IMR-90 (cell line): ENCODE measurements at regions not wholly inside any gene's neighbourhood (a gene's known extent, or its start where the extent isn't known, plus 50 kb on each side); places are given as distances from the start of the nearest gene placed in this dataset.
A peak's percentile ranks its signal among the peaks of the same experiment; 100 is the strongest.

ENCODE experiments used
- ATAC-seq: fragments of 200-7000 bp; cut with Tn5 transposase; 2 replicates; pipeline ENCODE4 v1.9.1; 2020; ENCODE audit warnings: low read depth, mild to moderate bottlenecking, moderate library complexity
- BruUV-seq: library from RNA; stranded (reverse); fragments of 400-500 nt; replicated peaks from 2 replicates; lab custom pipeline; 2021; lab: Mats Ljungman, UMichigan
- CTCF ChIA-PET: fragments of 300-600 bp; formaldehyde crosslinking; extraction: SDS; loops from one replicate; lab custom pipeline; 2021; ENCODE audit warnings: antibody characterized with exemption; lab: Yijun Ruan, JAX
- POLR2A ChIA-PET: fragments of 300-600 bp; sonication (Branson Sonifier 250); formaldehyde crosslinking; loops from one replicate; lab custom pipeline; 2022; ENCODE audit warnings: antibody characterized with exemption; ENCODE audit not compliant: unreplicated experiment; lab: Charles Lee
- DNase-seq: peaks from one replicate; pipeline ENCODE4 v3.0.0; 2013
- H2AFZ ChIP-seq: replicated peaks from 2 replicates; pipeline ENCODE3; 2013; ENCODE audit warnings: low read length, mild to moderate bottlenecking; ENCODE audit not compliant: poor library complexity
- H2AK5ac ChIP-seq: 2 replicates; pipeline ENCODE4 v1.6.1; 2013; ENCODE audit warnings: low read depth, low read length, inconsistent platforms
- H2AK9ac ChIP-seq: replicated peaks from 2 replicates; pipeline ENCODE3; 2013; ENCODE audit warnings: mild to moderate bottlenecking, low read depth, low read length, moderate library complexity; ENCODE audit not compliant: poor library complexity
- H2BK120ac ChIP-seq: 2 replicates; pipeline ENCODE4 v1.6.1; 2013; ENCODE audit warnings: low read depth, low read length, inconsistent platforms
- H2BK15ac ChIP-seq: 3 replicates; pipeline ENCODE4 v1.6.1; 2013; ENCODE audit warnings: low read depth, low read length, inconsistent platforms
- H2BK20ac ChIP-seq: 2 replicates; pipeline ENCODE4 v1.6.1; 2013; ENCODE audit warnings: low read depth, mild to moderate bottlenecking, inconsistent platforms, low read length, moderate library complexity
- H2BK5ac ChIP-seq: 2 replicates; pipeline ENCODE4 v1.6.1; 2013; ENCODE audit warnings: mild to moderate bottlenecking, low read depth, low read length, inconsistent platforms; ENCODE audit not compliant: poor library complexity, severe bottlenecking
- H3K14ac ChIP-seq: replicated peaks from 2 replicates; pipeline ENCODE4 v1.6.1; 2013; ENCODE audit warnings: low read depth, low read length, inconsistent platforms
- H3K18ac ChIP-seq: 2 replicates; pipeline ENCODE4 v1.6.1; 2013; ENCODE audit warnings: low read depth, low read length, control low read depth
- H3K23ac ChIP-seq: 2 replicates; pipeline ENCODE4 v1.6.1; 2013; ENCODE audit warnings: low read depth, low read length, inconsistent platforms
- H3K27ac ChIP-seq: 2 replicates; pipeline ENCODE4 v1.5.1; 2013; ENCODE audit warnings: mild to moderate bottlenecking, control low read depth, low read length; ENCODE audit not compliant: insufficient read depth
- H3K27me3 ChIP-seq: 2 replicates; pipeline ENCODE4 v1.6.1; 2013; ENCODE audit warnings: low read length; ENCODE audit not compliant: control insufficient read depth, insufficient read depth
- H3K36me3 ChIP-seq: 2 replicates; pipeline ENCODE4 v1.6.1; 2013; ENCODE audit warnings: low read length, mixed read lengths; ENCODE audit not compliant: control insufficient read depth, insufficient read depth
- H3K4ac ChIP-seq: 2 replicates; pipeline ENCODE4 v1.6.1; 2013; ENCODE audit warnings: low read depth, low read length, inconsistent platforms
- H3K4me1 ChIP-seq: 2 replicates; pipeline ENCODE4 v1.6.1; 2013; ENCODE audit warnings: low read length, mixed read lengths; ENCODE audit not compliant: control insufficient read depth, insufficient read depth
- H3K4me2 ChIP-seq: 2 replicates; pipeline ENCODE4 v1.6.1; 2013; ENCODE audit warnings: low read depth, mild to moderate bottlenecking, control low read depth, low read length, moderate library complexity
- H3K4me3 ChIP-seq: 2 replicates; pipeline ENCODE4 v1.5.1; 2013; ENCODE audit warnings: low read depth, mild to moderate bottlenecking, control low read depth, low read length, moderate library complexity; ENCODE audit not compliant: insufficient read depth
- H3K56ac ChIP-seq: 2 replicates; pipeline ENCODE4 v1.6.1; 2013; ENCODE audit warnings: low read length, inconsistent platforms; ENCODE audit not compliant: insufficient read depth; ENCODE audit errors: extremely low read depth
- H3K79me1 ChIP-seq, 2 experiments: 2 replicates each; pipeline ENCODE4 v1.6.1; 2013; ENCODE audit warnings: low read length in 2 of 2, inconsistent platforms in 1 of 2, low read depth in 1 of 2
- H3K9ac ChIP-seq: 2 replicates; pipeline ENCODE4 v1.6.1; 2013; ENCODE audit warnings: low read depth, low read length, control low read depth
- H3K9me1 ChIP-seq: 2 replicates; pipeline ENCODE4 v1.6.1; 2013; ENCODE audit warnings: low read length, inconsistent platforms; ENCODE audit not compliant: insufficient read depth
- H3K9me3 ChIP-seq: 2 replicates; pipeline ENCODE4 v1.6.1; 2013; ENCODE audit warnings: low read length; ENCODE audit not compliant: control insufficient read depth, insufficient read depth
- H4K20me1 ChIP-seq: 2 replicates; pipeline ENCODE4 v1.6.1; 2013; ENCODE audit warnings: low read length, inconsistent platforms; ENCODE audit not compliant: insufficient read depth
- H4K5ac ChIP-seq: 2 replicates; pipeline ENCODE4 v1.6.1; 2013; ENCODE audit warnings: mild to moderate bottlenecking, low read depth, low read length, control low read depth
- H4K8ac ChIP-seq, 2 experiments: 2 replicates each; pipeline ENCODE4 v1.6.1; 2013; ENCODE audit warnings: low read depth in 2 of 2, low read length in 2 of 2, control low read depth in 1 of 2, inconsistent platforms in 1 of 2
- H4K91ac ChIP-seq: 2 replicates; pipeline ENCODE4 v1.6.1; 2013; ENCODE audit warnings: low read depth, low read length, inconsistent platforms; ENCODE audit not compliant: insufficient read depth
- NFE2L2 ChIP-seq: fragments of 150-350 bp; IDR thresholded peaks from 2 replicates; pipeline ENCODE4 v1.6.1; 2016; ENCODE audit warnings: low read depth, mild to moderate bottlenecking, low read length
- WGBS, 2 experiments: methylation state at CpG; one replicate each; pipeline versions ENCODE4 v1.1.5 to v1.1.7; 2013; ENCODE audit warnings: missing lambda C conversion rate in 2 of 2; ENCODE audit not compliant: insufficient read length in 1 of 2; ENCODE audit errors: extremely low coverage in 2 of 2; 5-methylcytosine and 5-hydroxymethylcytosine counted together
- dilution Hi-C: fragments of 300-500 bp; cut with HindIII; formaldehyde crosslinking; loops from one replicate; pipeline ENCODE4 v1.14.3; 2018; ENCODE audit warnings: low sequenced_read_pairs; ENCODE audit not compliant: unreplicated experiment
- in situ Hi-C: fragments of 300-500 bp; cut with MboI; formaldehyde crosslinking; loops from 3 replicates; pipeline ENCODE4 v1.14.3; 2019; ENCODE audit warnings: low sequenced_read_pairs, inconsistent platforms, mixed read lengths
- intact Hi-C: fragments of 100-400 bp; cut with micrococcal nuclease; formaldehyde crosslinking; loops from 2 replicates; pipeline ENCODE4 v1.10.0; 2022

GRCh38 chr4:124278477-124278876 is 434.1 kb downstream of the ANKRD50 start:
- no peak overlapping the region for H3K56ac ChIP-seq
- H3K4me1 ChIP-seq = no peaks in the 10 kb centered on the region; the same call in 1 of the 2 replicates
- H3K4ac ChIP-seq = no peak overlapping the region
- H2BK120ac ChIP-seq = no peak overlapping the region
- no peaks in the 10 kb centered on the region for H3K27me3 ChIP-seq
- H3K23ac ChIP-seq = no peak overlapping the region
- H3K9ac ChIP-seq = no peak overlapping the region
- intact Hi-C loops = no loop called here
- no peak overlapping the region for H2BK5ac ChIP-seq
- H4K5ac ChIP-seq = no peak overlapping the region
- in situ Hi-C loops = no loop called here
- H2AK9ac ChIP-seq = no peak overlapping the region
- no peak overlapping the region for H3K14ac ChIP-seq
- WGBS, 2 experiments = no CpG with 5 or more reads among the region's 1 CpG
- H2BK20ac ChIP-seq = no peak overlapping the region
- no peak for TF ChIP-seq NFE2L2
- no peak overlapping the region for H3K4me3 ChIP-seq
- H4K20me1 ChIP-seq = no peaks in the 10 kb centered on the region
- H3K9me1 ChIP-seq = no peaks in the 10 kb centered on the region
- no peak overlapping the region for H2AK5ac ChIP-seq
- H3K79me1 ChIP-seq = no peaks in the 10 kb centered on the region
- H4K91ac ChIP-seq = no peak overlapping the region
- no peak overlapping the region for H3K4me2 ChIP-seq
- dilution Hi-C loops = no loop called here
- no peak overlapping the region for H3K18ac ChIP-seq
- no peaks in the 10 kb centered on the region for H3K36me3 ChIP-seq
- ChIA-PET CTCF (no interaction called here), POLR2A (no interaction called here)
- no peak overlapping the region for H2BK15ac ChIP-seq
- H3K27ac ChIP-seq = no peak overlapping the region
- H2AFZ ChIP-seq = no peak overlapping the region
- no TSS peak for BruUV-seq
- peak; percentile 42; the same call in 1 of the 2 replicates for ATAC-seq
- peak; percentile 38 for DNase-seq
- no peaks in the 10 kb centered on the region for H3K9me3 ChIP-seq
- no peak overlapping the region for H4K8ac ChIP-seq
